HG03460 (cell line): ENCODE measurements at regions not wholly inside any gene's neighbourhood (a gene's known extent, or its start where the extent isn't known, plus 50 kb on each side); places are given as distances from the start of the nearest gene placed in this dataset.
A peak's percentile ranks its signal among the peaks of the same experiment; 100 is the strongest.
"Not testable (repeated sequence)": the region's sequence is repeated elsewhere in the genome, so short reads cannot be mapped to it uniquely, and the experiment has no call there.

Source experiments
- ATAC-seq: cut with Tn5 transposase; IDR thresholded peaks from one replicate; pipeline ENCODE4 v1.9.1; 2021; ENCODE audit not compliant: unreplicated experiment

GRCh38 chr5:163874431-163874830 is 369.0 kb downstream of the MAT2B start:
- no peak for ATAC-seq

DNA sequence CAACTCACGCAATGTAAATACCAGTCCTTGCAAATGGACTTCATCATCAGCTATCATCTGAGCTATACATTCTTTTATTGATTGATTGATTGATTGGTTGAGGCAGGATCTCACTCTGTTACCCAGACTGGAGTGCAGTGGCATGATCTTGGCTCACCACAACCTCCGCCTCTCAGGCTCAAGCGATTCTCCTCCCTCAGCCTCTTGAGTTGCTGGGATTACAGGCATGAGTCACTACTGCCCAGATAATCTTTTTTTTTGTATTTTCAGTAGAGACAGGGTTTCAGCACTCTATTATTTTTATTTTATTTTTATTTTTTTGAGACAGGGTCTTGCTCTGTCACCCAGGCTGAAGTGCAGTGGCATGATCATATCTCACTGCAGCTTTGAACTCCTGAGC is 369.5 kb downstream of the MAT2B start:
- not testable (repeated sequence) for ATAC-seq

GRCh38 chr5:163877865-163878264 is 372.4 kb downstream of the MAT2B start:
- no peak for ATAC-seq

- no peak for ATAC-seq
These were observed 373.1 kb downstream of the MAT2B start for GRCh38 chr5:163878490-163878889.

DNA sequence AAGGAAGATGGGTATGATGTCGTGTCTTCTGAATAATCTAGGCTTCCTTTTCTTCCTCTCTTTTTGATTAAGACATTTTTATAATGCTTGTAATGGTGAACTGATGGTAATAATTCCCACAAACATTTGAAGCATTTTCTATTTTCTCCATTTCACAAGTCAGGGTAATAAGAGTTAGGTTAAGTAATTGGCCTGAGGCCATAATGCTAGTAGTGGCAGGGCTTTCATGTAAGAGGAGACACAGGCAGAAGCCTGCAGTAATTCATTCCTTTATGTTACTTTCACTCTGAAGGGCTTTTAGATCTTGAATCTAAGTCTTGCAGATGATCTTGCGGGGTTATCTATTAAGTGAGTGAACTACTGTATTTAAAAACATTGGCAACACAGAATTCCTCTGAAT is 374.9 kb downstream of the MAT2B start:
- ATAC-seq, result no peak

- no peak for ATAC-seq
These were observed 379.7 kb downstream of the MAT2B start for GRCh38 chr5:163885117-163885516.

- no peak for ATAC-seq
These were observed 382.4 kb downstream of the MAT2B start for GRCh38 chr5:163887854-163888253.

DNA sequence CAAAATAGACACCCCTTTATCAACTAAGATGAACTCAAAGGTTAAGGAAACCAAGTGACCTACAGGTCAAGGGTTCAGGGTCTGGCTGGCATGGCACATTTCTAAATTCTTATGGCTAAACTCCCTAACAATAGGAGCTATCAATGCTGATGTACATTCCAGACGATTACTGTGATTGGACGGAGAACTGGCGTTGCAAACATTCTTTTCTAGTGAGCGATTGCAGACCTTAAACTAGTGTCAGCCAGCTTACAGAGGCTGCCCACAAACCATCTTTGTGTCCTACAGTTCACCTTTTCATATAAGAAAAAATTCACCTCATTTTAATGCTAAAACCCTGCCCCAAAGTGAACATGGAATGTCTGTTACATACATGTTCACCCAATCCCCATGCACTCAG is 382.9 kb downstream of the MAT2B start:
- no peak for ATAC-seq

- ATAC-seq, result no peak
These were observed 383.9 kb downstream of the MAT2B start for GRCh38 chr5:163889369-163889768.

GRCh38 chr5:163890261-163890660 is 384.8 kb downstream of the MAT2B start:
- no peak for ATAC-seq

GRCh38 chr5:163893281-163893680 is 387.9 kb downstream of the MAT2B start:
- no peak for ATAC-seq

- no peak for ATAC-seq
These were observed 389.2 kb downstream of the MAT2B start for GRCh38 chr5:163894645-163895044.

- ATAC-seq, result no peak
These were observed 393.5 kb downstream of the MAT2B start for GRCh38 chr5:163898873-163899272.

DNA sequence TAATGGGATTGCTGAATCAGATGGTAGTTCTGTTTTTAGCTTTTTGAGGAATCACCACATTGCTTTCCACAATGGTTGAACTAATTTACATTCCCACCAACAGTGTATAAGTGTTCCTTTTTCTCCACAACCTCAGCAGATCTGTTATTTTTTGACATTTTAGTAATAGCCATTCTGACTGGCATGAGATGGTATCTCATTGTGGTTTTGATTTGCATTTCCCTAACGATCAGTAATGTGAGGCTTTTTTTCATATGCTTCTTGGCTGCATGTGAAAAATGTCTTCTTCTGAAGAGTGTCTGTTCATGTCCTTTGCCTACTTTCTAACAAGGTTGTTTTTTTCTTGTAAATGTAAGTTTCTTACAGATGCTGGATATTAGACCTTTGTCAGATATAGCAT is 402.4 kb downstream of the MAT2B start:
- peak; percentile 47 for ATAC-seq

DNA sequence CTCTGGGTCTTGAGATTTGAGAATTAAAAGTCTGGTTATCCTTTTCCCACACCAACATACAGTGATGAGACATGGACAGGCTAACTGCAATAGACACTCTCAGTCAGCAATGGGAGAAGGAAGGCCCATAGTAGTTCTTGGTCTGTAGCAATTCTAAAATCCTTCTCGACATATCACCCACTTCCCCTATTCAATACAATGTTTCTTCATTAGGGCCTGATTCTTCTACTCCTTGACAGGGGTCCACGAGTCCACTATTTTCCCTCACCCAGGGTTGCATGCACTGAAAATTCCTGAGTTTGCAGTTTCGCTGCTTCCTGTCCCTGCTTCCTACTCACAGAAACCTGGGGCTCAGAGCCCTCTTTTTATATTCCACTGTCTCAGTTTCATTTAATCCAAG is 402.8 kb downstream of the MAT2B start:
- no peak for ATAC-seq

DNA sequence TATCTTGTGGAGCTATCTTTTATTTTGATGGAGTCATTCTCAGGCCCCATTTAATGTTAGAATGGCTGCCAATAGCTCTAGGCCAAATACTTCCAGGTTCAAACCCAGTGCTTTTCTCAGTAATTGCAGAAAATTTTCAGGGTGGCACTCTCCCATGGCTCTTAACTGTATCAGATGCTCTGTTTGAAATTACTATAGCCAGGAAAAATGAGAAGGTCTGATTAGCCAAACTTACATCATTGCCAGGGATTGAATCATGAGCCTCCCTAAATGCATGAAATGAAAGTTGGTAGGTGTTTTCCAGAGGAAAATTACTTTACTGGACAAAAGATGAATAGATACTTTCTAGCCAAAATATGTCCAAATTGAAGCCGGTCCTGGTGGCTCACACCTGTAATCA is 404.8 kb downstream of the MAT2B start:
- no peak for ATAC-seq

DNA sequence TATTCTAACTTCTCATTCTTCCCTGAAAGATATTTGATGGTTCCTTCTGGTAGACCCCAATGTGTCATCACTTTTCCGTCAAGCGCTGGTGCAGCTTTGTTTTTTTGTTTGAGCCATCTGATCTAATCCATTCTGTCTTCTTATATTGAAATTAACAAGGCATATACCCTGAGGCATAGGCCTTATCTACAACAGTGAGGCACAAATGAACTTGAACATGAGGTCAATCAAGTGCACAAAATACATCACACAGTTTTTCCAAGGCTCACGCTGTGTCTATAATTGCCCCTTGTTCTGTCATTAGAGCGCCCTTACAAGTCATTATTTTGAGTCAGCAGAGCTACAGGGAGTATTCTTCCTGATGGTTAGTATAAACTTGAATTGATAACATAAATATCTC is 406.6 kb downstream of the MAT2B start:
- ATAC-seq, result no peak

GRCh38 chr5:163913548-163913947 is 408.1 kb downstream of the MAT2B start:
- ATAC-seq, result no peak

GRCh38 chr5:163914910-163915309 is 409.5 kb downstream of the MAT2B start:
- ATAC-seq, result peak; percentile 31

DNA sequence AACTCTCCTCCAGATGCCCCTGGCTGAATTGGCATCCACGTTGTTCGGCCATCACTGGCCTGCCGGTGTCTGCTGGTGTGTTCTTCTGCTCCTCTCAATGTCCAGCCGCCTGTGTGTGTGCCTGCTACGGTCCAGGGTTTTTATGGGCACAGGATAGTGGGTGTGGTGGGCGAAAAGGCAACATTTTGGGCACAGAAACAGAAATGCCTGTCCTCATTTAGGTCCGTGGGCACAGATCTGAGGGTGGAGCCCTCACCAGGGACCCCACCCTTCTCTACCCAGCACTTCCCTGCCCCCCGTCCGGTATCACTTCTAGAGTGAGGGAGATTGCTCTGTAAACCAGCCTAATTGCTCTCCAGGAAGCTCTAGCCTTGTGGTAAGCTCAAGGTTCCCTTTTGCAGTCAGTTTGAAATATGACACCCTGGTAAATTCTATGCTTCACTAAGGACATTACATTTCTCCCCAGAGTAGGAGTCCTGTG is 410.1 kb downstream of the MAT2B start:
- peak; percentile 67 for ATAC-seq

DNA sequence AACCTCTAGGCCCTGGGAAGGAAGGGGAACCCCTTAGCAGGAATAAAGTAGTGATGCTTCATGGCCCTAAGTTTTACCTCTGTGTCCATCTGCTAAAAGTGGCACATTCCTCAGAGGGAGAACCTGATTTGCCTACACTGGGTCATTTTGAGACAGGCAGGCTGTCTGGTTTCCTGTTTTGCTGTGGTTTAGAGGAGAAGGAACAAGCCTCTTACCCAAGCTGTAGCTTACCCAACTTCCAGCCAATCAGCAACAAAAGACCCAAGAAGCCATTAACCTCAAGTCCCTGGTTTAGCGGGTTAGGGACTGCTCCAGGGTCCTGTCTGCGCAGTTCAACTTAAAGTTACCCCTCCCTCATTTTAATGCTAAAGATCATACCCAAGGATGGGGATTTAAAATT is 411.0 kb downstream of the MAT2B start:
- ATAC-seq, result peak; percentile 86

GRCh38 chr5:163916861-163917260 is 411.4 kb downstream of the MAT2B start:
- no peak for ATAC-seq

DNA sequence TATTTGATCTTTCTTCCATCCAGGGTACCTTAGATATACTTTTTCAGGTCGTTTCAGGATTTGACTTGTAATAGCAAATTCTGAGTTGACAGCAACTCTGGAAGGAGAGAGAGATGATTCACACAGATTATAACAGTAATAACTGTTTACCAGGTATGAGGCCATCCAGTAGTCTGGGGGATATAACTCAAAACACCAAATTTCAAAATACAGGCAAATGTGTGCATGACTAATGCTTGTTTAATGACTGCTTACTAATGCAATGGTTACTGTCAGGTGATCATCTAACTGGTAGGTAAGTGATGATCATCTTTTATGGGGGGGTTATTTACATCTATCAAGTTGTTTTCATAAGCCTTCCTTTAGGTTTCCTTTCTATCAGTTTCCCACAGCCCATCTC is 412.3 kb downstream of the MAT2B start:
- no peak for ATAC-seq

DNA sequence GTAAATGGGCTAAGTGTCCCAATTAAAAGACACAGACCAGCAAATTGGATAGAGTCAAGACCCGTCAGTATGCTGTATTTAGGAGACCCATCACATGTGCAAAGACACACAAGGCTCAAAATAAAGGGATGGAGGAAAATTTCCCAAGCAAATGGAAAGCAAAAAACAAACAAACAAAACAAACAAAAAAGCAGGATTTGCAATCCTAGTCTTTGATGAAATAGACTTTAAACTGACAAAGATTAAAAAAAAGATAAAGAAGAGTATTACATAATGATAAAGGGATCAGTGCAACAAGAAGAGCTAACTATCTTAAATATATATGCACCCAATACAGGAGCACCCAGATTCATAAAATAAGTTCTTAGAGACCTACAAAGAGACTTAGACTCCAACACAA is 429.6 kb downstream of the MAT2B start:
- not testable (repeated sequence) for ATAC-seq
